SK-N-MC (cell line): ENCODE measurements at regions not wholly inside any gene's neighbourhood (a gene's known extent, or its start where the extent isn't known, plus 50 kb on each side); places are given as distances from the start of the nearest gene placed in this dataset.

Source experiments
- DNase-seq: peaks from one replicate; pipeline ENCODE4 v3.0.0-alpha.2; 2011; ENCODE audit warnings: low read depth, low spot score
- H3K27ac ChIP-seq: fragments of 200-600 bp; sonication (generic); 2 replicates; pipeline ENCODE4 v1.5.1; 2016; ENCODE audit warnings: mixed run types
- H3K36me3 ChIP-seq: fragments of 200-600 bp; sonication (generic); 2 replicates; pipeline ENCODE4 v1.6.1; 2017; ENCODE audit warnings: antibody characterized with exemption, low read length, mixed read lengths; ENCODE audit not compliant: insufficient read depth
- H3K4me3 ChIP-seq: fragments of 200-600 bp; sonication (generic); 2 replicates; pipeline ENCODE4 v1.5.1; 2016
- H3K9ac ChIP-seq: fragments of 200-600 bp; sonication (generic); 2 replicates; pipeline ENCODE4 v1.8.0; 2017; ENCODE audit warnings: mixed run types, mixed read lengths; ENCODE audit not compliant: insufficient read length
- H3K9me3 ChIP-seq: fragments of 200-600 bp; sonication (generic); 2 replicates; pipeline ENCODE4 v1.6.1; 2017; ENCODE audit warnings: low read depth, mild to moderate bottlenecking, antibody characterized with exemption, low read length, moderate library complexity, mixed read lengths
- EZH2 ChIP-seq: fragments of 200-600 bp; sonication (generic); IDR thresholded peaks from one replicate; pipeline ENCODE4 v1.6.1; 2017; ENCODE audit warnings: antibody characterized with exemption
- FOXP2 ChIP-seq: optimal IDR thresholded peaks from 2 replicates; pipeline ENCODE3; 2011; ENCODE audit warnings: mild to moderate bottlenecking, moderate library complexity; ENCODE audit not compliant: insufficient read depth; ENCODE audit errors: extremely low read length, control extremely low read depth
- POLR2AphosphoS5 ChIP-seq: IDR thresholded peaks from 2 replicates; pipeline ENCODE4 v1.6.1; 2012; ENCODE audit warnings: mild to moderate bottlenecking, low read depth, low read length, borderline replicate concordance

- Histone ChIP-seq H3K36me3 (no peaks in the 10 kb centered on the region), H3K9me3 (no peaks in the 10 kb centered on the region), H3K27ac (no peak overlapping the region), H3K9ac (no peak overlapping the region), H3K4me3 (no peak overlapping the region)
- no peak for TF ChIP-seq FOXP2
- no peak for TF ChIP-seq EZH2
- no peak for TF ChIP-seq POLR2AphosphoS5
- DNase-seq, result no peak
Observed at GRCh38 chr2:17179145-17179808, 339.0 kb downstream of the RAD51AP2 start.

- no peak for TF ChIP-seq EZH2
- no peak for TF ChIP-seq POLR2AphosphoS5
- no peak for TF ChIP-seq FOXP2
- Histone ChIP-seq H3K9me3 (no peaks in the 10 kb centered on the region), H3K9ac (no peak overlapping the region), H3K27ac (no peak overlapping the region; the same call in 1 of the 2 replicates), H3K4me3 (no peak overlapping the region), H3K36me3 (no peaks in the 10 kb centered on the region)
- no peak for DNase-seq
Observed at GRCh38 chr2:17177088-17177487, 341.2 kb downstream of the RAD51AP2 start.

GRCh38 chr2:17171446-17172049 is 346.7 kb downstream of the RAD51AP2 start:
- no peak for DNase-seq
- TF ChIP-seq EZH2 (no peak), FOXP2 (no peak), POLR2AphosphoS5 (no peak)
- Histone ChIP-seq H3K9ac (no peak overlapping the region), H3K9me3 (no peaks in the 10 kb centered on the region), H3K27ac (no peak overlapping the region), H3K4me3 (no peak overlapping the region), H3K36me3 (no peaks in the 10 kb centered on the region)

GRCh38 chr2:17166506-17166905 is 351.7 kb downstream of the RAD51AP2 start:
- no peak for DNase-seq
- TF ChIP-seq FOXP2 (no peak), EZH2 (no peak), POLR2AphosphoS5 (no peak)
- no peak overlapping the region for H3K27ac ChIP-seq

GRCh38 chr2:17164550-17164949 is 353.7 kb downstream of the RAD51AP2 start:
- Histone ChIP-seq H3K27ac (no peak overlapping the region), H3K9me3 (no peaks in the 10 kb centered on the region), H3K9ac (no peak overlapping the region), H3K4me3 (no peak overlapping the region), H3K36me3 (no peaks in the 10 kb centered on the region)
- TF ChIP-seq EZH2 (no peak), POLR2AphosphoS5 (no peak), FOXP2 (no peak)
- no peak for DNase-seq

More at GRCh38 chr2:17166506-17166905, 351.7 kb downstream of the RAD51AP2 start:
- Histone ChIP-seq H3K36me3 (no peaks in the 10 kb centered on the region), H3K9me3 (no peaks in the 10 kb centered on the region), H3K4me3 (no peak overlapping the region), H3K9ac (no peak overlapping the region)

- H3K9ac ChIP-seq, result no peak overlapping the region
- no peak overlapping the region for H3K4me3 ChIP-seq
- H3K9me3 ChIP-seq, result no peaks in the 10 kb centered on the region
- TF ChIP-seq FOXP2 (no peak), EZH2 (no peak), POLR2AphosphoS5 (no peak)
- no peaks in the 10 kb centered on the region for H3K36me3 ChIP-seq
- no peak for DNase-seq
- no peak overlapping the region for H3K27ac ChIP-seq
Observed at GRCh38 chr2:17163638-17164037, 354.6 kb downstream of the RAD51AP2 start.

GRCh38 chr2:17162713-17163112 is 355.5 kb downstream of the RAD51AP2 start:
- H3K4me3 ChIP-seq, result no peak overlapping the region
- H3K36me3 ChIP-seq, result no peaks in the 10 kb centered on the region
- H3K9me3 ChIP-seq, result no peaks in the 10 kb centered on the region
- no peak overlapping the region for H3K9ac ChIP-seq
- no peak overlapping the region for H3K27ac ChIP-seq
- DNase-seq, result no peak
- TF ChIP-seq EZH2, result no peak
- no peak for TF ChIP-seq FOXP2
- no peak for TF ChIP-seq POLR2AphosphoS5

- DNase-seq, result no peak
- Histone ChIP-seq H3K9ac (no peak overlapping the region), H3K9me3 (no peaks in the 10 kb centered on the region), H3K27ac (no peak overlapping the region), H3K36me3 (no peaks in the 10 kb centered on the region), H3K4me3 (no peak overlapping the region)
- no peak for TF ChIP-seq EZH2
Observed at GRCh38 chr2:17160594-17160993, 357.6 kb downstream of the RAD51AP2 start.

GRCh38 chr2:17156086-17156485 is 362.2 kb downstream of the RAD51AP2 start:
- no peak overlapping the region for H3K4me3 ChIP-seq
- no peak overlapping the region for H3K9ac ChIP-seq
- H3K27ac ChIP-seq, result no peak overlapping the region
- TF ChIP-seq FOXP2 (no peak), EZH2 (no peak), POLR2AphosphoS5 (no peak)
- H3K36me3 ChIP-seq, result no peaks in the 10 kb centered on the region
- no peak for DNase-seq
- no peaks in the 10 kb centered on the region for H3K9me3 ChIP-seq
